ENCODE measurements at regions not wholly inside any gene's neighbourhood (a gene's known extent, or its start where the extent isn't known, plus 50 kb on each side); places are given as distances from the start of the nearest gene placed in this dataset.

DNA sequence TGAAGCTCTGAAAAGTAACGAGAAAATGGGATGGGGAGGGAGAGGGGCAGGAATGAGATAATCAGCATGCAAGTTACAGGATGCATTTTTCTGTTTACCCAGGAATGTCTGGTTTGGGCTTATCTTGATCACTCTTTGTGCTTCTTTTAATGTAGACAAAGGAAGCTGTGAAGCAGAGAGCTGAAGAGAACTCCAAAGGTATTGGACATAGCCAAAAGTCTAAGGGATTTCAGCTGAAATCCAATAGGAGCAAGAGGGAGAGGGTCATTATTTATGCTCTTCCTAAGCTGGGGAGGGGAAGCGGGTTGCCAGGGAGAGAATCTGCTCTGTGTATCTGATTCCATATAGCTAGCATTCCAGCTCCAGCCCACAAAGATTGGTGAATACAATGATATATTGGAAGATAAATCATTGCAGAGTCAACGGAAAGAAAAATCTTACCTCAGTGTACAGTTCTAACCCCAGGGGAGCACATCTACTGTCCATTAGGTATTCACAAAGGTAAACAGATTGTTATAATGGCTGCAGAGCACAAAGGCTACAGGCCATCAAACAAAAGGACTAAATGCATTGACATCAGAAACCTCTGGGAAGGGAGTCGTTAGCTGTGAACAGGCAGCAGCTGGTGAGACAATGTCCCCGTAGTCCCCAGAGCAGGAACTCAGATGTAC, 61.0 kb upstream of the PELI2 start:
- H4K20me1 ChIP-seq (replicated peaks; ENCODE audit: control insufficient read depth, extremely low read depth, insufficient read depth, low read length), result no peaks in the 10 kb centered on the region
- ChIA-PET POLR2A (no interaction called here), CTCF (no interaction called here)
- no peaks in the 10 kb centered on the region for H3K9me3 ChIP-seq (replicated peaks; ENCODE audit: control insufficient read depth, insufficient read depth, low read length)
- H2AFZ ChIP-seq (ENCODE audit: low read depth, low read length), result no peak overlapping the region
- TF ChIP-seq GATA2 (IDR thresholded peaks at IDR 0.05; ENCODE audit: insufficient read depth, insufficient read length, low read depth, low read length) (no peak), FOS (IDR thresholded peaks at IDR 0.05; ENCODE audit: borderline replicate concordance, insufficient read depth, low read length) (no peak), JUN (IDR thresholded peaks at IDR 0.05; ENCODE audit: borderline replicate concordance, insufficient read depth, insufficient read length, low read depth) (no peak)
- no peak overlapping the region for H3K4me3 ChIP-seq (replicated peaks in 1 of 3; ENCODE audit: insufficient read depth in 1 of 3, low read depth in 1 of 3, low read length in 3 of 3)
- H3K9ac ChIP-seq (replicated peaks; ENCODE audit: extremely low read depth, insufficient read depth, low read length), result no peak overlapping the region
- DNase-seq (ENCODE audit: low read depth, low spot score) (no peak), FAIRE-seq (no peak)
- no peaks in the 10 kb centered on the region for H3K36me3 ChIP-seq (ENCODE audit: control insufficient read depth in 2 of 2, extremely low read depth in 1 of 2, insufficient read depth in 2 of 2, low read length in 2 of 2)
- H3K4me2 ChIP-seq (ENCODE audit: insufficient read depth, low read length), result no peak overlapping the region
- intact Hi-C loops (cut with micrococcal nuclease), result no loop called here
- H3K27ac ChIP-seq (ENCODE audit: insufficient read depth, low read depth, low read length), result no peak overlapping the region
- peaks cover 5 to 6% of the 10 kb centered on the region in 2 experiments for H3K27me3 ChIP-seq (ENCODE audit: control insufficient read depth in 2 of 2, insufficient read depth in 2 of 2, low read length in 2 of 2)
- dilution Hi-C loops (cut with MboI; ENCODE audit: extremely low pct_ligation_motif_present, low sequenced_read_pairs), result no loop called here
- no peaks in the 10 kb centered on the region for H3K9me1 ChIP-seq (replicated peaks; ENCODE audit: control insufficient read depth, extremely low read depth, insufficient read depth, low read length)
- H3K79me2 ChIP-seq (ENCODE audit: control insufficient read depth, insufficient read depth, low read length), result no peaks in the 10 kb centered on the region
- BruUV-seq (replicated peaks), result no TSS peak
- H3K4me1 ChIP-seq (ENCODE audit: control insufficient read depth, extremely low read depth, insufficient read depth, low read length), result no peaks in the 10 kb centered on the region

DNA sequence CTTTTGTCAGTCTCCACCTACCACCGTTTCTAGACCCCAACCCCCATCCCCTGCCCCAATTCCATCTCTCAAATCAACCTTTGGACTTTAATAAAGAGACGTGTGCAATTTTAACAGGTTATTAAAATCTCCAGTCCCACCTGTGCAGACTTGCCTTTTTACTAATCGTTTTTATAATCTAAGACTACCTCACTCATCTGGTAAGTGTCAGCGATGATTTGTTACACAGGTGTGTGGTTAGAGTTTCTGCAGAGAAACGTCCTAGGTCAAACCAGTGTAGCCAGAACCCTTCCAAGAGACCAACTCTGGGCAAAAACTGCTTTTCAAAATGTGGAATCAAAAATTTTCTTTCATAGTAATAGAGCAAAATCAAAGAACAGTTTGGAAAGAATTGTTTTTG, 60.4 kb upstream of the PELI2 start:
- Histone ChIP-seq H3K36me3 (ENCODE audit: control insufficient read depth in 2 of 2, extremely low read depth in 1 of 2, insufficient read depth in 2 of 2, low read length in 2 of 2) (no peaks in the 10 kb centered on the region), H3K27ac (ENCODE audit: insufficient read depth, low read depth, low read length) (no peak overlapping the region), H3K4me2 (ENCODE audit: insufficient read depth, low read length) (no peak overlapping the region), H3K9ac (replicated peaks; ENCODE audit: extremely low read depth, insufficient read depth, low read length) (no peak overlapping the region), H2AFZ (ENCODE audit: low read depth, low read length) (no peak overlapping the region), H3K9me1 (replicated peaks; ENCODE audit: control insufficient read depth, extremely low read depth, insufficient read depth, low read length) (no peaks in the 10 kb centered on the region), H3K79me2 (ENCODE audit: control insufficient read depth, insufficient read depth, low read length) (no peaks in the 10 kb centered on the region), H4K20me1 (replicated peaks; ENCODE audit: control insufficient read depth, extremely low read depth, insufficient read depth, low read length) (no peaks in the 10 kb centered on the region), H3K4me3 (replicated peaks in 1 of 3; ENCODE audit: insufficient read depth in 1 of 3, low read depth in 1 of 3, low read length in 3 of 3) (no peak overlapping the region), H3K9me3 (replicated peaks; ENCODE audit: control insufficient read depth, insufficient read depth, low read length) (no peaks in the 10 kb centered on the region), H3K27me3 (ENCODE audit: control insufficient read depth in 2 of 2, insufficient read depth in 2 of 2, low read length in 2 of 2) (peaks cover 5 to 6% of the 10 kb centered on the region in 2 experiments), H3K4me1 (ENCODE audit: control insufficient read depth, extremely low read depth, insufficient read depth, low read length) (no peaks in the 10 kb centered on the region)
- intact Hi-C loops (cut with micrococcal nuclease) (no loop called here), dilution Hi-C loops (cut with MboI; ENCODE audit: extremely low pct_ligation_motif_present, low sequenced_read_pairs) (no loop called here)
- ChIA-PET POLR2A (no interaction called here), CTCF (no interaction called here)
- BruUV-seq (replicated peaks), result no TSS peak
- no peak for TF ChIP-seq MYC (IDR thresholded peaks at IDR 0.05; ENCODE audit: low read depth, low read length)
- TF ChIP-seq, protein P1, sequence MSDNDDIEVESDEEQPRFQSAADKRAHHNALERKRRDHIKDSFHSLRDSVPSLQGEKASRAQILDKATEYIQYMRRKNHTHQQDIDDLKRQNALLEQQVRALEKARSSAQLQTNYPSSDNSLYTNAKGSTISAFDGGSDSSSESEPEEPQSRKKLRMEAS (IDR thresholded peaks at IDR 0.05; ENCODE audit: insufficient read depth, insufficient read length), result no peak
- no peak for TF ChIP-seq POLR2A (IDR thresholded peaks at IDR 0.05; ENCODE audit: low read depth, low read length)
- no peak for TF ChIP-seq GATA2 (IDR thresholded peaks at IDR 0.05; ENCODE audit: insufficient read depth, insufficient read length, low read depth, low read length)
- TF ChIP-seq, protein P2, sequence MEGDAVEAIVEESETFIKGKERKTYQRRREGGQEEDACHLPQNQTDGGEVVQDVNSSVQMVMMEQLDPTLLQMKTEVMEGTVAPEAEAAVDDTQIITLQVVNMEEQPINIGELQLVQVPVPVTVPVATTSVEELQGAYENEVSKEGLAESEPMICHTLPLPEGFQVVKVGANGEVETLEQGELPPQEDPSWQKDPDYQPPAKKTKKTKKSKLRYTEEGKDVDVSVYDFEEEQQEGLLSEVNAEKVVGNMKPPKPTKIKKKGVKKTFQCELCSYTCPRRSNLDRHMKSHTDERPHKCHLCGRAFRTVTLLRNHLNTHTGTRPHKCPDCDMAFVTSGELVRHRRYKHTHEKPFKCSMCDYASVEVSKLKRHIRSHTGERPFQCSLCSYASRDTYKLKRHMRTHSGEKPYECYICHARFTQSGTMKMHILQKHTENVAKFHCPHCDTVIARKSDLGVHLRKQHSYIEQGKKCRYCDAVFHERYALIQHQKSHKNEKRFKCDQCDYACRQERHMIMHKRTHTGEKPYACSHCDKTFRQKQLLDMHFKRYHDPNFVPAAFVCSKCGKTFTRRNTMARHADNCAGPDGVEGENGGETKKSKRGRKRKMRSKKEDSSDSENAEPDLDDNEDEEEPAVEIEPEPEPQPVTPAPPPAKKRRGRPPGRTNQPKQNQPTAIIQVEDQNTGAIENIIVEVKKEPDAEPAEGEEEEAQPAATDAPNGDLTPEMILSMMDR (IDR thresholded peaks at IDR 0.05; ENCODE audit: extremely low read depth in 1 of 2, insufficient read depth in 1 of 2, low read depth in 1 of 2, low read length in 2 of 2), result no peak
- TF ChIP-seq POLR2AphosphoS5 (IDR thresholded peaks at IDR 0.05; ENCODE audit: insufficient read depth, low read depth, low read length), result no peak
- no peak for TF ChIP-seq EZH2 (IDR thresholded peaks at IDR 0.05; ENCODE audit: borderline replicate concordance, low read depth, low read length, severe bottlenecking)
- TF ChIP-seq JUN (IDR thresholded peaks at IDR 0.05; ENCODE audit: borderline replicate concordance, insufficient read depth, insufficient read length, low read depth), result no peak
- no peak for TF ChIP-seq FOS (IDR thresholded peaks at IDR 0.05; ENCODE audit: borderline replicate concordance, insufficient read depth, low read length)
- no peak for DNase-seq (ENCODE audit: low read depth, low spot score)
- no peak for FAIRE-seq
